GM23338 (cell line): ENCODE measurements at regions not wholly inside any gene's neighbourhood (a gene's known extent, or its start where the extent isn't known, plus 50 kb on each side); places are given as distances from the start of the nearest gene placed in this dataset.

Source experiments
- ATAC-seq: fragments of 200-7000 bp; cut with Tn5 transposase; 3 replicates; pipeline ENCODE4 v1.9.1; 2020
- DNase-seq: peaks from one replicate; pipeline ENCODE4 v3.0.0-alpha.2; 2015; ENCODE audit warnings: low spot score
- H2AFZ ChIP-seq: fragments of 200-600 bp; sonication (generic); 2 replicates; pipeline ENCODE4 v1.8.0; 2016; ENCODE audit warnings: antibody characterized with exemption, mild to moderate bottlenecking, moderate library complexity
- H3F3A ChIP-seq: fragments of 200-600 bp; sonication (generic); replicated peaks from 2 replicates; pipeline ENCODE4 v1.8.0; 2017; ENCODE audit warnings: antibody characterized with exemption, mixed run types, low read depth
- H3K27ac ChIP-seq: fragments of 200-600 bp; sonication (generic); 2 replicates; pipeline ENCODE4 v1.6.1; 2016; ENCODE audit warnings: low read depth
- H3K27me3 ChIP-seq: fragments of 200-600 bp; sonication (generic); 2 replicates; pipeline ENCODE4 v1.8.0; 2016; ENCODE audit warnings: mild to moderate bottlenecking, mixed run types, moderate library complexity; ENCODE audit not compliant: insufficient read depth
- H3K36me3 ChIP-seq: fragments of 200-600 bp; sonication (generic); 2 replicates; pipeline ENCODE4 v1.8.0; 2016; ENCODE audit warnings: mild to moderate bottlenecking; ENCODE audit not compliant: insufficient read depth
- H3K4me1 ChIP-seq: fragments of 200-600 bp; sonication (generic); 2 replicates; pipeline ENCODE4 v1.8.0; 2016; ENCODE audit warnings: mild to moderate bottlenecking, moderate library complexity; ENCODE audit not compliant: insufficient read depth
- H3K4me2 ChIP-seq: fragments of 200-600 bp; sonication (generic); 2 replicates; pipeline ENCODE4 v1.7.1; 2017; ENCODE audit warnings: mixed run types
- H3K4me3 ChIP-seq: fragments of 200-600 bp; sonication (generic); 2 replicates; pipeline ENCODE4 v1.6.1; 2016; ENCODE audit warnings: mixed run types
- H3K79me2 ChIP-seq: fragments of 200-600 bp; sonication (generic); replicated peaks from 2 replicates; pipeline ENCODE4 v1.8.0; 2017; ENCODE audit warnings: mild to moderate bottlenecking; ENCODE audit not compliant: insufficient read depth
- H3K9me2 ChIP-seq: fragments of 200-600 bp; sonication (generic); 2 replicates; pipeline ENCODE4 v1.8.0; 2017; ENCODE audit not compliant: insufficient read depth
- H4K20me1 ChIP-seq: fragments of 200-600 bp; sonication (generic); replicated peaks from 2 replicates; pipeline ENCODE4 v1.8.0; 2017; ENCODE audit warnings: mild to moderate bottlenecking; ENCODE audit not compliant: insufficient read depth
- H3K27ac Mint-ChIP-seq: 2 replicates; pipeline ENCODE4 v1.8.0; 2020; ENCODE audit warnings: inconsistent platforms, mild to moderate bottlenecking, moderate library complexity, mixed read lengths
- H3K27me3 Mint-ChIP-seq: 3 replicates; pipeline ENCODE4 v1.8.0; 2022; ENCODE audit warnings: low read depth, mild to moderate bottlenecking, moderate library complexity, mixed read lengths, inconsistent platforms; ENCODE audit not compliant: insufficient read depth, poor library complexity
- H3K36me3 Mint-ChIP-seq: 3 replicates; pipeline ENCODE4 v1.8.0; 2021; ENCODE audit warnings: low read depth, mild to moderate bottlenecking, inconsistent platforms, moderate library complexity, mixed read lengths
- H3K4me1 Mint-ChIP-seq: 3 replicates; pipeline ENCODE4 v1.8.0; 2020; ENCODE audit warnings: mild to moderate bottlenecking, inconsistent platforms, mixed read lengths
- H3K4me3 Mint-ChIP-seq: 3 replicates; pipeline ENCODE4 v1.8.0; 2021; ENCODE audit warnings: moderate library complexity, mild to moderate bottlenecking, inconsistent platforms, mixed read lengths
- H3K9me3 Mint-ChIP-seq: 3 replicates; pipeline ENCODE4 v1.8.0; 2020; ENCODE audit warnings: moderate library complexity, mild to moderate bottlenecking, inconsistent platforms, mixed read lengths
- CREB1 ChIP-seq: fragments of 250-450 bp; sonication (Bioruptor Pico); IDR thresholded peaks from 2 replicates; pipeline ENCODE4 v1.5.0; 2020; ENCODE audit warnings: low read depth, mild to moderate bottlenecking, moderate library complexity
- EZH2phosphoT487 ChIP-seq: fragments of 200-600 bp; sonication (generic); IDR thresholded peaks from one replicate; pipeline ENCODE4 v1.8.1; 2018; ENCODE audit warnings: antibody characterized with exemption; ENCODE audit not compliant: unreplicated experiment
- JUNB ChIP-seq: IDR thresholded peaks from one replicate; pipeline ENCODE4 v1.6.1; 2016; ENCODE audit warnings: antibody characterized with exemption; ENCODE audit not compliant: unreplicated experiment
- ZNF114 ChIP-seq: fragments of 250-450 bp; sonication (Bioruptor Pico); IDR thresholded peaks from 2 replicates; pipeline ENCODE4 v1.5.0; 2020; ENCODE audit warnings: mild to moderate bottlenecking, moderate library complexity
- ZNF331 ChIP-seq: fragments of 250-450 bp; sonication (Bioruptor Pico); IDR thresholded peaks from 2 replicates; pipeline ENCODE4 v1.5.0; 2020; ENCODE audit warnings: low read depth, mild to moderate bottlenecking, moderate library complexity
- TF ChIP-seq, protein P1 (sequence below): IDR thresholded peaks from 2 replicates; pipeline ENCODE4 v1.6.1; 2016; ENCODE audit warnings: antibody characterized with exemption
- TF ChIP-seq, protein P2 (sequence below), 2 experiments: fragments of 200-600 bp in 1 of 2; sonication (generic) in 1 of 2; conservative IDR thresholded peaks; 2 replicates each; pipeline versions ENCODE4 v1.5.1 to v1.6.1; 2016 to 2017; ENCODE audit warnings: antibody characterized with exemption in 2 of 2, low read depth in 2 of 2, mild to moderate bottlenecking in 2 of 2, moderate library complexity in 1 of 2
- TF ChIP-seq, protein P3 (sequence below): fragments of 250-450 bp; sonication (Bioruptor Pico); IDR thresholded peaks from 2 replicates; pipeline ENCODE4 v1.5.0; 2020; ENCODE audit warnings: mild to moderate bottlenecking, moderate library complexity

DNA sequence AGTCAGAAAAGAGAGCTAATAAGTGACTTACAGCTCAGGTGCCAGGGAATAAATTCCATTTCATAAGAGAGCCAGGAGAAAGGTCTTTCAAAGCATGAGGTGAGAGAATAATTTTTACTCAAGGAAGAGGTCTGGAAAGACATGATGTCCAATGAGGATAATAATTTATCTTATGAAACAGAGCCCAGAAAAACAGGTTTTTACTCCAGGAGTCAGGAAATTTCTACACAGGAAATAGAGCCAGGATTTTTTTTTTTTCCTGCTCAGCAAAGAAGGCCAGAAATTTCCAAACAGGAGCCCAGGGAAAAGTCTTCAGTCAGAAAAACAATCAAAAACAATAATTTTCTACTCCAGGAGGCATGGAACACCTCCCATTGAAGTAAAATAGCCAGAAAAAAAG is 1185.7 kb upstream of the TSPY4 start:
- DNase-seq (no peak), ATAC-seq (no peak)
- Mint-ChIP-seq H3K9me3 (no peaks in the 10 kb centered on the region; the same call in 2 of the 3 replicates), H3K4me3 (no peak overlapping the region), H3K36me3 (no peaks in the 10 kb centered on the region), H3K4me1 (no peaks in the 10 kb centered on the region), H3K27me3 (no peaks in the 10 kb centered on the region), H3K27ac (no peak overlapping the region)
- H4K20me1 ChIP-seq, result no peaks in the 10 kb centered on the region
- H3F3A ChIP-seq, result no peaks in the 10 kb centered on the region
- H3K27ac ChIP-seq, result no peak overlapping the region
- H3K4me2 ChIP-seq, result no peak overlapping the region
- no peaks in the 10 kb centered on the region for H3K36me3 ChIP-seq
- H3K79me2 ChIP-seq, result no peaks in the 10 kb centered on the region
- H2AFZ ChIP-seq, result no peak overlapping the region
- H3K27me3 ChIP-seq, result no peaks in the 10 kb centered on the region
- H3K9me2 ChIP-seq, result no peaks in the 10 kb centered on the region
- H3K4me1 ChIP-seq, result no peaks in the 10 kb centered on the region
- no peak for TF ChIP-seq ZNF331 (CRISPR knock-in tag)
- TF ChIP-seq, protein P1, sequence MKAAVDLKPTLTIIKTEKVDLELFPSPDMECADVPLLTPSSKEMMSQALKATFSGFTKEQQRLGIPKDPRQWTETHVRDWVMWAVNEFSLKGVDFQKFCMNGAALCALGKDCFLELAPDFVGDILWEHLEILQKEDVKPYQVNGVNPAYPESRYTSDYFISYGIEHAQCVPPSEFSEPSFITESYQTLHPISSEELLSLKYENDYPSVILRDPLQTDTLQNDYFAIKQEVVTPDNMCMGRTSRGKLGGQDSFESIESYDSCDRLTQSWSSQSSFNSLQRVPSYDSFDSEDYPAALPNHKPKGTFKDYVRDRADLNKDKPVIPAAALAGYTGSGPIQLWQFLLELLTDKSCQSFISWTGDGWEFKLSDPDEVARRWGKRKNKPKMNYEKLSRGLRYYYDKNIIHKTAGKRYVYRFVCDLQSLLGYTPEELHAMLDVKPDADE, result no peak
- no peak overlapping the region for H3K4me3 ChIP-seq

DNA sequence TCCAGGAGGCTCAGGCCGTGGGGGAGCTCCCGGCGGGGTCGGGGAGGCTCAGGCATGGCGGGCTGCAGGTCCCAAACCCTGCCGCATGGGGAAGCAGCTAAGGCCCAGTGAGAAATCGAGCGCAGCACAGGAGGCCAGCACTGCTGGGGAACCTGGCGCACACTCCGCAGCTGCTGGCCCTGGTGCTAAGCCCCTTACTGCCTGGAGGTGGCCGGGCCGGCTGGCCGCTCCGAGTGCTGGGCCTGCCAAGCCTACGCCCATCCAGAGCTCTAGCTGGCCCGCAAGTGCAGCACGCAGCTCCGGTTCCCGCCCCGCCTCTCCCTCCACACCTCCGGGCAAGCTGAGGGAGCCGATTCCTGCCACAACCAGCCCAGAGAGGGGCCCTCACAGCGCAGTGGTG is 1208.7 kb upstream of the TSPY4 start:
- no peaks in the 10 kb centered on the region for H3K27me3 ChIP-seq
- H3K36me3 ChIP-seq, result no peaks in the 10 kb centered on the region
- Mint-ChIP-seq H3K36me3 (no peaks in the 10 kb centered on the region), H3K9me3 (peaks cover 5% of the 10 kb centered on the region; the same call in 2 of the 3 replicates), H3K27ac (no peak overlapping the region), H3K4me3 (no peak overlapping the region), H3K27me3 (no peaks in the 10 kb centered on the region), H3K4me1 (peaks cover 4% of the 10 kb centered on the region; the same call in 2 of the 3 replicates)
- ATAC-seq (peak; percentile 72), DNase-seq (peak; percentile 53)
- H3K4me3 ChIP-seq, result no peak overlapping the region
- no peaks in the 10 kb centered on the region for H3K9me2 ChIP-seq
- no peak overlapping the region for H3K4me2 ChIP-seq
- H4K20me1 ChIP-seq, result no peaks in the 10 kb centered on the region
- no peak overlapping the region for H2AFZ ChIP-seq
- no peaks in the 10 kb centered on the region for H3F3A ChIP-seq
- no peaks in the 10 kb centered on the region for H3K79me2 ChIP-seq
- H3K27ac ChIP-seq, result no peak overlapping the region
- no peaks in the 10 kb centered on the region for H3K4me1 ChIP-seq
- TF ChIP-seq, protein P2, sequence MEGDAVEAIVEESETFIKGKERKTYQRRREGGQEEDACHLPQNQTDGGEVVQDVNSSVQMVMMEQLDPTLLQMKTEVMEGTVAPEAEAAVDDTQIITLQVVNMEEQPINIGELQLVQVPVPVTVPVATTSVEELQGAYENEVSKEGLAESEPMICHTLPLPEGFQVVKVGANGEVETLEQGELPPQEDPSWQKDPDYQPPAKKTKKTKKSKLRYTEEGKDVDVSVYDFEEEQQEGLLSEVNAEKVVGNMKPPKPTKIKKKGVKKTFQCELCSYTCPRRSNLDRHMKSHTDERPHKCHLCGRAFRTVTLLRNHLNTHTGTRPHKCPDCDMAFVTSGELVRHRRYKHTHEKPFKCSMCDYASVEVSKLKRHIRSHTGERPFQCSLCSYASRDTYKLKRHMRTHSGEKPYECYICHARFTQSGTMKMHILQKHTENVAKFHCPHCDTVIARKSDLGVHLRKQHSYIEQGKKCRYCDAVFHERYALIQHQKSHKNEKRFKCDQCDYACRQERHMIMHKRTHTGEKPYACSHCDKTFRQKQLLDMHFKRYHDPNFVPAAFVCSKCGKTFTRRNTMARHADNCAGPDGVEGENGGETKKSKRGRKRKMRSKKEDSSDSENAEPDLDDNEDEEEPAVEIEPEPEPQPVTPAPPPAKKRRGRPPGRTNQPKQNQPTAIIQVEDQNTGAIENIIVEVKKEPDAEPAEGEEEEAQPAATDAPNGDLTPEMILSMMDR (conservative IDR thresholded peaks at IDR 0.05; ENCODE audit: low read depth in 2 of 2), result no peak
- no peak for TF ChIP-seq EZH2phosphoT487
- TF ChIP-seq, protein P1, result no peak
- TF ChIP-seq CREB1 (CRISPR knock-in tag), result no peak
- TF ChIP-seq, protein P3, sequence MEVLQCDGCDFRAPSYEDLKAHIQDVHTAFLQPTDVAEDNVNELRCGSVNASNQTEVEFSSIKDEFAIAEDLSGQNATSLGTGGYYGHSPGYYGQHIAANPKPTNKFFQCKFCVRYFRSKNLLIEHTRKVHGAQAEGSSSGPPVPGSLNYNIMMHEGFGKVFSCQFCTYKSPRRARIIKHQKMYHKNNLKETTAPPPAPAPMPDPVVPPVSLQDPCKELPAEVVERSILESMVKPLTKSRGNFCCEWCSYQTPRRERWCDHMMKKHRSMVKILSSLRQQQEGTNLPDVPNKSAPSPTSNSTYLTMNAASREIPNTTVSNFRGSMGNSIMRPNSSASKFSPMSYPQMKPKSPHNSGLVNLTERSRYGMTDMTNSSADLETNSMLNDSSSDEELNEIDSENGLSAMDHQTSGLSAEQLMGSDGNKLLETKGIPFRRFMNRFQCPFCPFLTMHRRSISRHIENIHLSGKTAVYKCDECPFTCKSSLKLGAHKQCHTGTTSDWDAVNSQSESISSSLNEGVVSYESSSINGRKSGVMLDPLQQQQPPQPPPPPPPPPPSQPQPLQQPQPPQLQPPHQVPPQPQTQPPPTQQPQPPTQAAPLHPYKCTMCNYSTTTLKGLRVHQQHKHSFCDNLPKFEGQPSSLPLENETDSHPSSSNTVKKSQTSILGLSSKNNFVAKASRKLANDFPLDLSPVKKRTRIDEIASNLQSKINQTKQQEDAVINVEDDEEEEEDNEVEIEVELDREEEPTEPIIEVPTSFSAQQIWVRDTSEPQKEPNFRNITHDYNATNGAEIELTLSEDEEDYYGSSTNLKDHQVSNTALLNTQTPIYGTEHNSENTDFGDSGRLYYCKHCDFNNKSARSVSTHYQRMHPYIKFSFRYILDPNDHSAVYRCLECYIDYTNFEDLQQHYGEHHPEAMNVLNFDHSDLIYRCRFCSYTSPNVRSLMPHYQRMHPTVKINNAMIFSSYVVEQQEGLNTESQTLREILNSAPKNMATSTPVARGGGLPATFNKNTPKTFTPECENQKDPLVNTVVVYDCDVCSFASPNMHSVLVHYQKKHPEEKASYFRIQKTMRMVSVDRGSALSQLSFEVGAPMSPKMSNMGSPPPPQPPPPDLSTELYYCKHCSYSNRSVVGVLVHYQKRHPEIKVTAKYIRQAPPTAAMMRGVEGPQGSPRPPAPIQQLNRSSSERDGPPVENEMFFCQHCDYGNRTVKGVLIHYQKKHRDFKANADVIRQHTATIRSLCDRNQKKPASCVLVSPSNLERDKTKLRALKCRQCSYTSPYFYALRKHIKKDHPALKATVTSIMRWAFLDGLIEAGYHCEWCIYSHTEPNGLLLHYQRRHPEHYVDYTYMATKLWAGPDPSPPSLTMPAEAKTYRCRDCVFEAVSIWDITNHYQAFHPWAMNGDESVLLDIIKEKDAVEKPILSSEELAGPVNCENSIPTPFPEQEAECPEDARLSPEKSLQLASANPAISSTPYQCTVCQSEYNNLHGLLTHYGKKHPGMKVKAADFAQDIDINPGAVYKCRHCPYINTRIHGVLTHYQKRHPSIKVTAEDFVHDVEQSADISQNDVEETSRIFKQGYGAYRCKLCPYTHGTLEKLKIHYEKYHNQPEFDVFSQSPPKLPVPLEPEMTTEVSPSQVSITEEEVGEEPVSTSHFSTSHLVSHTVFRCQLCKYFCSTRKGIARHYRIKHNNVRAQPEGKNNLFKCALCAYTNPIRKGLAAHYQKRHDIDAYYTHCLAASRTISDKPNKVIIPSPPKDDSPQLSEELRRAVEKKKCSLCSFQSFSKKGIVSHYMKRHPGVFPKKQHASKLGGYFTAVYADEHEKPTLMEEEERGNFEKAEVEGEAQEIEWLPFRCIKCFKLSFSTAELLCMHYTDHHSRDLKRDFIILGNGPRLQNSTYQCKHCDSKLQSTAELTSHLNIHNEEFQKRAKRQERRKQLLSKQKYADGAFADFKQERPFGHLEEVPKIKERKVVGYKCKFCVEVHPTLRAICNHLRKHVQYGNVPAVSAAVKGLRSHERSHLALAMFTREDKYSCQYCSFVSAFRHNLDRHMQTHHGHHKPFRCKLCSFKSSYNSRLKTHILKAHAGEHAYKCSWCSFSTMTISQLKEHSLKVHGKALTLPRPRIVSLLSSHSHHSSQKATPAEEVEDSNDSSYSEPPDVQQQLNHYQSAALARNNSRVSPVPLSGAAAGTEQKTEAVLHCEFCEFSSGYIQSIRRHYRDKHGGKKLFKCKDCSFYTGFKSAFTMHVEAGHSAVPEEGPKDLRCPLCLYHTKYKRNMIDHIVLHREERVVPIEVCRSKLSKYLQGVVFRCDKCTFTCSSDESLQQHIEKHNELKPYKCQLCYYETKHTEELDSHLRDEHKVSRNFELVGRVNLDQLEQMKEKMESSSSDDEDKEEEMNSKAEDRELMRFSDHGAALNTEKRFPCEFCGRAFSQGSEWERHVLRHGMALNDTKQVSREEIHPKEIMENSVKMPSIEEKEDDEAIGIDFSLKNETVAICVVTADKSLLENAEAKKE, result no peak
- no peak for TF ChIP-seq ZNF114 (CRISPR knock-in tag)
- TF ChIP-seq JUNB, result no peak
